ENCODE measurements at regions not wholly inside any gene's neighbourhood (a gene's known extent, or its start where the extent isn't known, plus 50 kb on each side); places are given as distances from the start of the nearest gene placed in this dataset.

GRCh38 chr2:163171786-163172530, 333.4 kb upstream of the KCNH7 start:
- Histone ChIP-seq H3K27ac (no peak overlapping the region), H3K4me3 (ENCODE audit: low read depth, low read length) (no peak overlapping the region), H3K36me3 (no peaks in the 10 kb centered on the region), H3K9me3 (ENCODE audit: severe bottlenecking) (no peaks in the 10 kb centered on the region), H3K27me3 (ENCODE audit: insufficient read depth, low read depth, severe bottlenecking) (no peaks in the 10 kb centered on the region)
- TF ChIP-seq CTCF (IDR thresholded peaks at IDR 0.05; ENCODE audit: low read depth, low read length): no peak
- DNase-seq: no peak

GRCh38 chr2:163157891-163158496, 319.4 kb upstream of the KCNH7 start:
- Histone ChIP-seq H3K27ac (no peak overlapping the region), H3K9me3 (ENCODE audit: severe bottlenecking) (no peaks in the 10 kb centered on the region), H3K4me3 (ENCODE audit: low read depth, low read length) (no peak overlapping the region), H3K27me3 (ENCODE audit: insufficient read depth, low read depth, severe bottlenecking) (no peaks in the 10 kb centered on the region), H3K36me3 (no peaks in the 10 kb centered on the region)
- DNase-seq: no peak
- TF ChIP-seq CTCF (IDR thresholded peaks at IDR 0.05; ENCODE audit: low read depth, low read length): no peak

- H3K27me3 ChIP-seq (ENCODE audit: insufficient read depth, low read depth, severe bottlenecking): no peaks in the 10 kb centered on the region
- TF ChIP-seq CTCF (IDR thresholded peaks at IDR 0.05; ENCODE audit: low read depth, low read length): no peak
- no peak for DNase-seq
Measured at GRCh38 chr2:163157411-163157810, 318.8 kb upstream of the KCNH7 start.

GRCh38 chr2:163155925-163156324, 317.4 kb upstream of the KCNH7 start:
- Histone ChIP-seq H3K27ac (no peak overlapping the region), H3K4me3 (ENCODE audit: low read depth, low read length) (no peak overlapping the region), H3K9me3 (ENCODE audit: severe bottlenecking) (no peaks in the 10 kb centered on the region), H3K27me3 (ENCODE audit: insufficient read depth, low read depth, severe bottlenecking) (no peaks in the 10 kb centered on the region), H3K36me3 (no peaks in the 10 kb centered on the region)
- DNase-seq: no peak
- TF ChIP-seq CTCF (IDR thresholded peaks at IDR 0.05; ENCODE audit: low read depth, low read length): no peak

More at GRCh38 chr2:163157411-163157810, 318.8 kb upstream of the KCNH7 start:
- Histone ChIP-seq H3K9me3 (ENCODE audit: severe bottlenecking) (no peaks in the 10 kb centered on the region), H3K36me3 (no peaks in the 10 kb centered on the region), H3K4me3 (ENCODE audit: low read depth, low read length) (no peak overlapping the region), H3K27ac (no peak overlapping the region)

GRCh38 chr2:163155279-163155883, 316.8 kb upstream of the KCNH7 start:
- no peak for DNase-seq
- no peaks in the 10 kb centered on the region for H3K9me3 ChIP-seq (ENCODE audit: severe bottlenecking)
- no peak overlapping the region for H3K27ac ChIP-seq
- no peaks in the 10 kb centered on the region for H3K27me3 ChIP-seq (ENCODE audit: insufficient read depth, low read depth, severe bottlenecking)
- no peak overlapping the region for H3K4me3 ChIP-seq (ENCODE audit: low read depth, low read length)
- 0 out of 2 replicates have a peak, but pooled peaks have one; percentile 20 for TF ChIP-seq CTCF (IDR thresholded peaks at IDR 0.05; ENCODE audit: low read depth, low read length)
- no peaks in the 10 kb centered on the region for H3K36me3 ChIP-seq
